Natural killer cell (primary cell): ENCODE measurements at regions not wholly inside any gene's neighbourhood (a gene's known extent, or its start where the extent isn't known, plus 50 kb on each side); places are given as distances from the start of the nearest gene placed in this dataset.

Source experiments
- ATAC-seq, 3 donors: fragments of 150-1000 bp in 2 of 3; fragments of 200-7000 bp in 1 of 3; cut with Tn5 transposase; 1 replicate in 1 of 3; 2 replicates in 2 of 3; pipeline ENCODE4 v1.10.0; 2021; ENCODE audit warnings: mild to moderate bottlenecking in 2 of 3, moderate library complexity in 2 of 3
- DNase-seq, 2 donors: peaks; one replicate each; pipeline versions ENCODE4 v3.0.0 to v3.0.0-alpha.2; 2013 to 2021; ENCODE audit warnings: mixed read lengths in 1 of 2
- H3K27ac ChIP-seq: one replicate; pipeline ENCODE4 v1.5.1; 2013; ENCODE audit warnings: mild to moderate bottlenecking, low read length
- H3K27me3 ChIP-seq: one replicate; pipeline ENCODE4 v1.6.1; 2013; ENCODE audit warnings: low read length; ENCODE audit not compliant: control insufficient read depth, insufficient read depth
- H3K36me3 ChIP-seq: one replicate; pipeline ENCODE4 v1.6.1; 2013; ENCODE audit warnings: low read length; ENCODE audit not compliant: control insufficient read depth, insufficient read depth
- H3K4me1 ChIP-seq: one replicate; pipeline ENCODE4 v1.6.1; 2013; ENCODE audit warnings: low read length; ENCODE audit not compliant: control insufficient read depth, insufficient read depth
- H3K4me3 ChIP-seq: one replicate; pipeline ENCODE4 v1.5.1; 2013; ENCODE audit warnings: low read length
- H3K9me3 ChIP-seq: one replicate; pipeline ENCODE4 v1.6.1; 2013; ENCODE audit warnings: low read length; ENCODE audit not compliant: control insufficient read depth, insufficient read depth
- H3K27ac Mint-ChIP-seq, 2 donors: one replicate each; pipeline ENCODE4 v1.8.0; 2022; ENCODE audit warnings: mild to moderate bottlenecking in 2 of 2, mixed read lengths in 2 of 2, moderate library complexity in 1 of 2
- H3K27me3 Mint-ChIP-seq, 2 donors: one replicate each; pipeline ENCODE4 v1.8.0; 2022; ENCODE audit warnings: low read depth in 2 of 2, mixed read lengths in 2 of 2
- H3K36me3 Mint-ChIP-seq: one replicate; pipeline ENCODE4 v1.8.0; 2022; ENCODE audit warnings: mixed read lengths
- H3K4me1 Mint-ChIP-seq, 2 donors: one replicate each; pipeline ENCODE4 v1.8.0; 2022; ENCODE audit warnings: mixed read lengths in 2 of 2
- H3K4me3 Mint-ChIP-seq: one replicate; pipeline ENCODE4 v1.8.0; 2022; ENCODE audit warnings: mild to moderate bottlenecking, moderate library complexity, mixed read lengths
- H3K9me3 Mint-ChIP-seq, 2 donors: one replicate each; pipeline ENCODE4 v1.8.0; 2022; ENCODE audit warnings: mixed read lengths in 2 of 2
- whole genome bisulfite sequencing: methylation state at CpG from one replicate; pipeline ENCODE4 v1.1.7; 2013; ENCODE audit warnings: missing lambda C conversion rate; ENCODE audit not compliant: insufficient coverage; 5-methylcytosine and 5-hydroxymethylcytosine counted together
- intact Hi-C: fragments of 100-400 bp; cut with micrococcal nuclease; formaldehyde crosslinking; loops from one replicate; pipeline ENCODE4 v1.14.2; 2022
- TF ChIP-seq, protein P1 (sequence below): fragments of 200-600 bp; IDR thresholded peaks from one replicate; pipeline ENCODE4 v1.8.0; 2022; ENCODE audit warnings: antibody characterized with exemption

DNA sequence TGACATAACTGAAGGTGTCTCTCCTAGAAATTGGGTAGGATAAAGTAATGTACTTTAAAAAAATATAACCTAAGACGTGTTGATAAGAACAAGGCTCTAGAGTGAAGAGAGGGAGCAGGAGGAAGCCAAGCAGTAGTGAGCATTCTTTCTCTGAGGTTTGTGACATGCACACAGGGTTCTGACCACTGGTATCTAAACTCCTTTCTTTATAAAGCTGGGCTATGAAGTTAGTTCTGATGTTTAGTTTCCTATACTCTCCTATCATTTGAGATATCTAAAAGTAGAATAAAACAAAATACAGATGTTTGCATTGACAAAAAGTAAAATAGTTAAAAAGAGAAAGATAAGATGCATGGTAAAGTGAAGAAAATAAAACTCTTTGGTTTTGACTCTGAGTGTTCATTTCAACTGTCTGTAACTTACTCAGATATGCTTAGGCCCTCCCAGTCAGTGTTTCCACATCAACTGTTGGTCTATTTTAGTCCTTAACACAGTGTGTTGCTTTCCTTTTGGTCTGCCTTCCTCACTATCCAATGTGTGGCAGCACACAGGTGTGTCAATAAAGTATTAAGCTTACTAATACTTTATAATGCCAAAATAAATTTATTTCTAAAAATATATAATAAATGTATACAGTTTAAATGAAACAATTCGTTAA is 543.5 kb downstream of the PTPRC start:
- no peak overlapping the region for H3K4me3 Mint-ChIP-seq
- no peak overlapping the region for H3K27ac ChIP-seq
- no peak for DNase-seq
- peak in 2 of 3 donors; percentile 41 to 46 for ATAC-seq
- TF ChIP-seq, protein P1, sequence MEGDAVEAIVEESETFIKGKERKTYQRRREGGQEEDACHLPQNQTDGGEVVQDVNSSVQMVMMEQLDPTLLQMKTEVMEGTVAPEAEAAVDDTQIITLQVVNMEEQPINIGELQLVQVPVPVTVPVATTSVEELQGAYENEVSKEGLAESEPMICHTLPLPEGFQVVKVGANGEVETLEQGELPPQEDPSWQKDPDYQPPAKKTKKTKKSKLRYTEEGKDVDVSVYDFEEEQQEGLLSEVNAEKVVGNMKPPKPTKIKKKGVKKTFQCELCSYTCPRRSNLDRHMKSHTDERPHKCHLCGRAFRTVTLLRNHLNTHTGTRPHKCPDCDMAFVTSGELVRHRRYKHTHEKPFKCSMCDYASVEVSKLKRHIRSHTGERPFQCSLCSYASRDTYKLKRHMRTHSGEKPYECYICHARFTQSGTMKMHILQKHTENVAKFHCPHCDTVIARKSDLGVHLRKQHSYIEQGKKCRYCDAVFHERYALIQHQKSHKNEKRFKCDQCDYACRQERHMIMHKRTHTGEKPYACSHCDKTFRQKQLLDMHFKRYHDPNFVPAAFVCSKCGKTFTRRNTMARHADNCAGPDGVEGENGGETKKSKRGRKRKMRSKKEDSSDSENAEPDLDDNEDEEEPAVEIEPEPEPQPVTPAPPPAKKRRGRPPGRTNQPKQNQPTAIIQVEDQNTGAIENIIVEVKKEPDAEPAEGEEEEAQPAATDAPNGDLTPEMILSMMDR, result no peak
- H3K36me3 Mint-ChIP-seq, result no peaks in the 10 kb centered on the region
- H3K4me3 ChIP-seq, result no peak overlapping the region
- H3K4me1 Mint-ChIP-seq, result peaks cover 14 to 18% of the 10 kb centered on the region in 2 donors
- no peaks in the 10 kb centered on the region for H3K36me3 ChIP-seq
- no peaks in the 10 kb centered on the region for H3K9me3 Mint-ChIP-seq
- peak overlapping the region; percentile 73 to 81 for H3K27ac Mint-ChIP-seq
- H3K27me3 ChIP-seq, result no peaks in the 10 kb centered on the region
- 13% methylated on average over 1 of the region's 2 CpGs for WGBS
- H3K4me1 ChIP-seq, result no peaks in the 10 kb centered on the region
- intact Hi-C loops, result no loop called here
- no peaks in the 10 kb centered on the region for H3K9me3 ChIP-seq
- no peaks in the 10 kb centered on the region for H3K27me3 Mint-ChIP-seq

DNA sequence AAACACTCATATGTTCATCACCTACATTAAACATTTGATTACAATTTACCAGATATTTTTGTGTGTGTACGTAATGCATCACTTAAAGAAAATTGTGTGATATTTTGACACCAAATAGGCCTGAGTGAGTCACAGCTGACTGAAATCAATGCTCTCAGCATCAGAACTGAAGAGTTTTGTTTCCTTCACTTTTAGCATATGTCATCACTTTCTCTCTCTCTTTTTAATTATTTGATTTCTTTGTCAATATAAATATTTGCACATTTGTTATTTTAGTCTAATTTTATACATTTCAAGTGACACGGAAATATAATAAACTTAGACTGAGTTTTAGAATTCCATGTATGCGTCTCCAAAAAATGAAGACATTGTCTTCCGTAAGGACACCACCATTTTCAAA is 545.3 kb downstream of the PTPRC start:
- Histone ChIP-seq H3K27me3 (no peaks in the 10 kb centered on the region), H3K4me3 (no peak overlapping the region), H3K36me3 (no peaks in the 10 kb centered on the region), H3K9me3 (no peaks in the 10 kb centered on the region), H3K27ac (no peak overlapping the region), H3K4me1 (no peaks in the 10 kb centered on the region)
- 100% methylated on average over 3 of the region's 4 CpGs for WGBS
- no peak overlapping the region for H3K27ac Mint-ChIP-seq
- H3K36me3 Mint-ChIP-seq, result no peaks in the 10 kb centered on the region
- TF ChIP-seq, protein P1, result no peak
- H3K4me1 Mint-ChIP-seq, result peaks cover 7 to 11% of the 10 kb centered on the region in 2 donors
- no peaks in the 10 kb centered on the region for H3K27me3 Mint-ChIP-seq
- no peak overlapping the region for H3K4me3 Mint-ChIP-seq
- H3K9me3 Mint-ChIP-seq, result no peaks in the 10 kb centered on the region
- intact Hi-C loops, result no loop called here
- DNase-seq (no peak), ATAC-seq (no peak)

DNA sequence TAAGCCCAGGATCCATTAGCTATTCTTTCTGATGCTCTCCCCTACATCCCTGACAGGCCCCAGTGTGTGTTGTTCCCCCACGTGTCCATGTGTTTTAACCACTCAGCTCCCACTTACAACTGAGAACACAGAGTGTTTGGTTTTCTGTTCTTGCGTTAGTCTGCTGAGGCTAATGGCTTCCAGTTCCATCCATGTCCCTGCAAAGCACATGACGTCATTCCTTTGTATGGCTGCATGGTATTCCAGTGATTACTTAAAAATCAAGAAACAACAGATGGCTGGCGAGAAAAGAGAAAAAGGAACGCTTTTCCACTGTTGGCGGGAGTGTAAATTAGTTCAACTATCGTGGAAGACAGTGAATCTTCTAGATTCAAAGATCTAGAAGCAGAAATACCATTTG is 556.0 kb downstream of the PTPRC start:
- no peaks in the 10 kb centered on the region for H3K36me3 ChIP-seq
- no peak for DNase-seq
- Mint-ChIP-seq H3K27me3 (peaks cover 0 to 2% of the 10 kb centered on the region in 2 donors), H3K36me3 (no peaks in the 10 kb centered on the region), H3K9me3 (peaks cover 2% of the 10 kb centered on the region in 2 donors), H3K4me1 (peaks cover 0 to 3% of the 10 kb centered on the region in 2 donors), H3K27ac (no peak overlapping the region), H3K4me3 (no peak overlapping the region)
- H3K27ac ChIP-seq, result no peak overlapping the region
- TF ChIP-seq, protein P1, result no peak
- H3K27me3 ChIP-seq, result no peaks in the 10 kb centered on the region
- WGBS, result 98% methylated on average over 7 of the region's 7 CpGs
- H3K9me3 ChIP-seq, result no peaks in the 10 kb centered on the region
- H3K4me1 ChIP-seq, result no peaks in the 10 kb centered on the region
- no peak overlapping the region for H3K4me3 ChIP-seq
- ATAC-seq, result no peak
- intact Hi-C loops, result no loop called here

DNA sequence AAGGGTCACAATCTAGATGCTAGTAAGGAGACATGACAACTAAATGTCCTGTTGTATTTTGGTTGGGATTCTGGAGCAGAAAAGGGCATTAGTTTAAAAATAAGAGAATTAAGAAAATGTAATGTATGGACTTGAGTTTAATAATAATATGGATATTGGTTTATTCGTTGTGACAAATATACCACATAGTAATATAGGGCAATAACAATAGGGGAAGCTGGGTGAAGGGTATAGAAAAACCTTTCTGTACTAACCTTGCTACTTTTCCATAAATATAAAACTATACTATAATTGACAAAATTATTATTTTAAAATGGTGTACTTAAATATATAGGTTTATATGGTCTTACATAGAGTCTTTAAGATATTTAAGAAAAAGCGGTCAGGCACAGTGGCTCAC is 558.9 kb downstream of the PTPRC start:
- Mint-ChIP-seq H3K27me3 (no peaks in the 10 kb centered on the region), H3K36me3 (no peaks in the 10 kb centered on the region), H3K4me3 (no peak overlapping the region), H3K9me3 (peaks cover 2% of the 10 kb centered on the region in 2 donors), H3K4me1 (peaks cover 0 to 3% of the 10 kb centered on the region in 2 donors), H3K27ac (no peak overlapping the region)
- intact Hi-C loops, result no loop called here
- DNase-seq (no peak), ATAC-seq (no peak)
- no peaks in the 10 kb centered on the region for H3K4me1 ChIP-seq
- H3K27ac ChIP-seq, result no peak overlapping the region
- no peaks in the 10 kb centered on the region for H3K27me3 ChIP-seq
- H3K9me3 ChIP-seq, result no peaks in the 10 kb centered on the region
- no peaks in the 10 kb centered on the region for H3K36me3 ChIP-seq
- 100% methylated on average over 1 of the region's 2 CpGs for WGBS
- TF ChIP-seq, protein P1, result no peak
- no peak overlapping the region for H3K4me3 ChIP-seq
